Breast epithelium (tissue), 4 donors: ENCODE measurements at regions not wholly inside any gene's neighbourhood (a gene's known extent, or its start where the extent isn't known, plus 50 kb on each side); places are given as distances from the start of the nearest gene placed in this dataset.

ENCODE experiments used
- DNase-seq, 2 donors: peaks; one replicate each; pipeline ENCODE4 v3.0.0-alpha.2; 2019; ENCODE audit warnings: low spot score in 2 of 2
- H3K27ac ChIP-seq, 2 donors: fragments of 200-600 bp; sonication (generic) in 1 of 2; one replicate each; pipeline ENCODE4 v1.5.1; 2016 to 2019; ENCODE audit warnings: mild to moderate bottlenecking in 1 of 2
- H3K27me3 ChIP-seq, 2 donors: fragments of 200-600 bp; sonication (generic) in 1 of 2; one replicate each; pipeline versions ENCODE4 v1.5.1 to v1.6.0; 2017 to 2019; ENCODE audit warnings: control low read depth in 1 of 2, mild to moderate bottlenecking in 1 of 2
- H3K36me3 ChIP-seq: fragments of 200-600 bp; one replicate; pipeline ENCODE4 v1.5.1; 2019
- H3K4me1 ChIP-seq, 2 donors: fragments of 200-600 bp; sonication (generic); one replicate each; pipeline ENCODE4 v1.5.1; 2016 to 2019; ENCODE audit warnings: control low read depth in 1 of 2
- H3K4me3 ChIP-seq, 3 donors: fragments of 200-600 bp; sonication (generic); 1 replicate in 2 of 3; 2 replicates in 1 of 3; pipeline ENCODE4 v1.5.1; 2016 to 2019; ENCODE audit warnings: mild to moderate bottlenecking in 3 of 3, moderate library complexity in 2 of 3
- H3K9me3 ChIP-seq, 2 donors: fragments of 200-600 bp; sonication (generic) in 1 of 2; one replicate each; pipeline ENCODE4 v1.5.1; 2016 to 2019; ENCODE audit warnings: control low read depth in 1 of 2
- POLR2A ChIP-seq: fragments of 450-650 bp; IDR thresholded peaks from one replicate; pipeline ENCODE4 v1.6.1; 2016; ENCODE audit warnings: antibody characterized with exemption, mild to moderate bottlenecking, moderate library complexity
- POLR2AphosphoS5 ChIP-seq, 3 donors: sonication (generic); formaldehyde crosslinking; IDR thresholded peaks; one replicate each; pipeline ENCODE4 v1.6.1; 2017; ENCODE audit warnings: antibody characterized with exemption in 3 of 3
- intact Hi-C: fragments of 100-400 bp; cut with DNase I; formaldehyde crosslinking; loops from one replicate; pipeline ENCODE4 v1.15.1; 2023; ENCODE audit warnings: low total_unique reads
- TF ChIP-seq, protein P1 (sequence below), 3 donors: fragments of 450-650 bp; IDR thresholded peaks; one replicate each; pipeline ENCODE4 v1.5.1; 2016 to 2017; ENCODE audit warnings: antibody characterized with exemption in 3 of 3, mild to moderate bottlenecking in 3 of 3, moderate library complexity in 3 of 3

- TF ChIP-seq, protein P1, sequence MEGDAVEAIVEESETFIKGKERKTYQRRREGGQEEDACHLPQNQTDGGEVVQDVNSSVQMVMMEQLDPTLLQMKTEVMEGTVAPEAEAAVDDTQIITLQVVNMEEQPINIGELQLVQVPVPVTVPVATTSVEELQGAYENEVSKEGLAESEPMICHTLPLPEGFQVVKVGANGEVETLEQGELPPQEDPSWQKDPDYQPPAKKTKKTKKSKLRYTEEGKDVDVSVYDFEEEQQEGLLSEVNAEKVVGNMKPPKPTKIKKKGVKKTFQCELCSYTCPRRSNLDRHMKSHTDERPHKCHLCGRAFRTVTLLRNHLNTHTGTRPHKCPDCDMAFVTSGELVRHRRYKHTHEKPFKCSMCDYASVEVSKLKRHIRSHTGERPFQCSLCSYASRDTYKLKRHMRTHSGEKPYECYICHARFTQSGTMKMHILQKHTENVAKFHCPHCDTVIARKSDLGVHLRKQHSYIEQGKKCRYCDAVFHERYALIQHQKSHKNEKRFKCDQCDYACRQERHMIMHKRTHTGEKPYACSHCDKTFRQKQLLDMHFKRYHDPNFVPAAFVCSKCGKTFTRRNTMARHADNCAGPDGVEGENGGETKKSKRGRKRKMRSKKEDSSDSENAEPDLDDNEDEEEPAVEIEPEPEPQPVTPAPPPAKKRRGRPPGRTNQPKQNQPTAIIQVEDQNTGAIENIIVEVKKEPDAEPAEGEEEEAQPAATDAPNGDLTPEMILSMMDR (IDR thresholded peaks at IDR 0.05) = no peak
- TF ChIP-seq POLR2AphosphoS5 (IDR thresholded peaks at IDR 0.05) (no peak), POLR2A (no peak)
- intact Hi-C loops = no loop called here
- H3K4me3 ChIP-seq = no peak overlapping the region
- no peak overlapping the region for H3K27ac ChIP-seq
- H3K4me1 ChIP-seq = no peaks in the 10 kb centered on the region
- no peaks in the 10 kb centered on the region for H3K36me3 ChIP-seq
- no peaks in the 10 kb centered on the region for H3K27me3 ChIP-seq
- no peaks in the 10 kb centered on the region for H3K9me3 ChIP-seq
- DNase-seq = no peak
Measured at GRCh38 chr13:76759877-76760276, 126.3 kb downstream of the KCTD12 start.

DNA sequence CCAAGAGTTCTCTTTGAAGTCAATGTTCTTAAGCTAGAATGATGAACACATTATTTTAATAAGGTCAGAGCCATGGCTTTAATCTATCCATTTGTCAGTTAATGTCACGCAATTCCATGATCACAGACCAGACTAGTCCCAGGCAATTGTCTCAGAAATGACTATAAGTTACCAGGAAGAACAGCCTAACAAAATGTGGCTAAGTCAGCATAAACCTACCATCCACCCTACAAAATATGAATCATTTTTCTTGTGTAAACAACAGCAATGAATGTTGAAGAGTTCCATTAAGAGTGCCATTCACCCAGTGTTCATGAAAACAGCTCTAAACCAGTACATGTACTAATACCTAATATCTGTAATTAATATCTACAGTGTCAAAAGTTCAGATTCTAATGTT lies 127.5 kb downstream of the KCTD12 start:
- TF ChIP-seq POLR2AphosphoS5 (IDR thresholded peaks at IDR 0.05) = no peak
- no peak for TF ChIP-seq POLR2A

GRCh38 chr13:76758257-76758656 lies 127.9 kb downstream of the KCTD12 start:
- TF ChIP-seq POLR2AphosphoS5 (IDR thresholded peaks at IDR 0.05) (no peak), POLR2A (no peak)
- TF ChIP-seq, protein P1 (IDR thresholded peaks at IDR 0.05) = no peak
- no peak for DNase-seq
- intact Hi-C loops = no loop called here
- H3K27me3 ChIP-seq = no peaks in the 10 kb centered on the region
- H3K4me1 ChIP-seq = no peaks in the 10 kb centered on the region
- no peak overlapping the region for H3K27ac ChIP-seq
- H3K4me3 ChIP-seq = no peak overlapping the region
- no peaks in the 10 kb centered on the region for H3K9me3 ChIP-seq
- no peaks in the 10 kb centered on the region for H3K36me3 ChIP-seq

More for the DNA sequence above, 127.5 kb downstream of the KCTD12 start:
- H3K27me3 ChIP-seq = no peaks in the 10 kb centered on the region
- H3K4me1 ChIP-seq = no peaks in the 10 kb centered on the region
- no peak overlapping the region for H3K4me3 ChIP-seq
- no peak overlapping the region for H3K27ac ChIP-seq
- H3K36me3 ChIP-seq = no peaks in the 10 kb centered on the region
- intact Hi-C loops = no loop called here
- DNase-seq = no peak
- no peaks in the 10 kb centered on the region for H3K9me3 ChIP-seq

DNA sequence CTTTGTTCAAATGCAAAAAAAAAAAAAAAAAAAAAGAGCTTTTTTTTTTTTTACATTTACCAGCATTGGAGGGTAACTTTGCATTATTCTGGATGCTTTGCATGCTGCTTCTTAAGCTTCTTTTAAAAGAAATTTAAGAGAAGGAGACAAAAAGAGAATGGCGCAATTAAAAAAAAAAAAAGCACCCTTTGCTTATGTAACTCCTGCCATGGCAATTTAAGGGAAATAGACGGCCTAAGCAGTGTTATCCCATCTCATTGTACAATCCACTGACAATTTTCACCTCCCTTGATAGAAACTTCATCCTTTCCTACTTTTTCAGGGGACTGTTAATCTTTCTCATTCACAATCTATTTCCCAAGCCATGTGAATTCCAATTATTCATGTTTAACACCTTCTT lies 129.8 kb downstream of the KCTD12 start:
- Histone ChIP-seq H3K9me3 (no peaks in the 10 kb centered on the region), H3K4me1 (no peaks in the 10 kb centered on the region), H3K36me3 (no peaks in the 10 kb centered on the region), H3K27ac (no peak overlapping the region), H3K4me3 (no peak overlapping the region), H3K27me3 (no peaks in the 10 kb centered on the region)
- intact Hi-C loops = no loop called here
- no peak for DNase-seq
- TF ChIP-seq, protein P1 (IDR thresholded peaks at IDR 0.05) = no peak
- TF ChIP-seq POLR2A = no peak
- no peak for TF ChIP-seq POLR2AphosphoS5 (IDR thresholded peaks at IDR 0.05)

GRCh38 chr13:76754414-76754813 lies 131.8 kb downstream of the KCTD12 start:
- intact Hi-C loops = no loop called here
- no peak for TF ChIP-seq POLR2AphosphoS5 (IDR thresholded peaks at IDR 0.05)
- TF ChIP-seq, protein P1 (IDR thresholded peaks at IDR 0.05) = no peak
- no peak for TF ChIP-seq POLR2A
- no peak overlapping the region for H3K27ac ChIP-seq
- H3K9me3 ChIP-seq = no peaks in the 10 kb centered on the region
- no peaks in the 10 kb centered on the region for H3K27me3 ChIP-seq
- no peaks in the 10 kb centered on the region for H3K4me1 ChIP-seq
- DNase-seq = no peak
- H3K36me3 ChIP-seq = no peaks in the 10 kb centered on the region
- H3K4me3 ChIP-seq = no peak overlapping the region

DNA sequence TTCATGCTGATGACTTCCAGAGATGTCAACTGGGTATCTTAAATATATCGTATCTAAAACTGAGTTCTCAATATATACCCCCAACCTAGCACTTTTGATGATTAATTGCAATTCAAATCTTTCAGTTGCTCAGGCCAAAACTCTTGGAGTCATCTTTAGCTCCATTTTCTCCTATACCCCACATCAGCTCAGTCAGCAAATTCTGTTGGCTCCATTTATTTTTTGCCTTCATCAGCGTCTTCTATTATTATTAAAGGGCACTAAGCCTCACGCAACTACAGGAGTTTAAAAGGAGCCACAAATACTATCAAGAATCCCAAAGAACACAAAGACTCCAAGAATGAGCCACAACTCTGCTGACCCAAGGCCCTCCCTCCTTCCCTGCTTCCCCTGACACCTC lies 134.9 kb downstream of the KCTD12 start:
- no peaks in the 10 kb centered on the region for H3K9me3 ChIP-seq
- no peak overlapping the region for H3K4me3 ChIP-seq
- no peaks in the 10 kb centered on the region for H3K4me1 ChIP-seq
- DNase-seq = no peak
- no peak overlapping the region for H3K27ac ChIP-seq
- no peaks in the 10 kb centered on the region for H3K27me3 ChIP-seq
- H3K36me3 ChIP-seq = no peaks in the 10 kb centered on the region
- intact Hi-C loops = no loop called here
- TF ChIP-seq POLR2A = no peak
